ENCODE measurements at regions not wholly inside any gene's neighbourhood (a gene's known extent, or its start where the extent isn't known, plus 50 kb on each side); places are given as distances from the start of the nearest gene placed in this dataset.

GRCh38 chr5:152529440-152529839 is 124.4 kb upstream of the NMUR2 start:
- CTCF ChIA-PET = no interaction called here
- no peak overlapping the region for H3K4me2 ChIP-seq (ENCODE audit: low read length)
- BruUV-seq (replicated peaks) = no TSS peak

More at GRCh38 chr5:152529440-152529839, 124.4 kb upstream of the NMUR2 start:
- no peak for ATAC-seq
- RAD21 ChIA-PET (ENCODE audit: low non-redundant PET in 1 of 2, low total read pairs in 2 of 2, uncharacterized antibody in 2 of 2, unreplicated experiment in 2 of 2) = no interaction called here
- Histone ChIP-seq H3K9me2 (ENCODE audit: insufficient read depth) (no peaks in the 10 kb centered on the region), H3K9me3 (ENCODE audit: control insufficient read depth in 1 of 2, insufficient read depth in 1 of 2, low read depth in 1 of 2, low read length in 2 of 2) (no peaks in the 10 kb centered on the region), H3K27ac (ENCODE audit: low read depth, low read length) (no peak overlapping the region), H3K4me1 (ENCODE audit: control insufficient read depth in 1 of 2, insufficient read depth in 2 of 2, low read length in 2 of 2) (no peaks in the 10 kb centered on the region), H3K4me3 (replicated peaks in 1 of 2; ENCODE audit: low read depth in 1 of 2, low read length in 2 of 2) (no peak overlapping the region), H2AFZ (ENCODE audit: low read depth, low read length, poor library complexity, severe bottlenecking) (no peak overlapping the region), H3K9ac (ENCODE audit: low read length) (no peak overlapping the region), H3K79me2 (ENCODE audit: insufficient read depth, low read length) (no peaks in the 10 kb centered on the region), H4K20me1 (ENCODE audit: insufficient read depth) (no peaks in the 10 kb centered on the region), H3K36me3 (ENCODE audit: control insufficient read depth in 1 of 2, insufficient read depth in 2 of 2, low read length in 2 of 2) (no peaks in the 10 kb centered on the region), H3K27me3 (ENCODE audit: insufficient read depth, low read length) (peaks cover 7% of the 10 kb centered on the region; the same call in 1 of the 2 replicates)
- POLR2A ChIA-PET = no interaction called here
- intact Hi-C loops (cut with micrococcal nuclease) = no loop called here
- no peak for DNase-seq (ENCODE audit: low read depth, low spot score)
- TF ChIP-seq CTCF (IDR thresholded peaks at IDR 0.05 in 2 of 3, conservative IDR thresholded peaks at IDR 0.05 in 1 of 3; ENCODE audit: borderline replicate concordance in 1 of 3, insufficient read depth in 1 of 3, low read depth in 2 of 3, low read length in 2 of 3) (no peak), POLR2AphosphoS5 (IDR thresholded peaks at IDR 0.05; ENCODE audit: low read depth, low read length) (no peak), ZFX (IDR thresholded peaks at IDR 0.05) (no peak), SRF (IDR thresholded peaks at IDR 0.05; ENCODE audit: low read depth) (no peak), REST (IDR thresholded peaks at IDR 0.05; ENCODE audit: low read depth) (no peak), JUND (IDR thresholded peaks at IDR 0.05) (no peak), ZNF274 (IDR thresholded peaks at IDR 0.05; ENCODE audit: low read depth, low read length) (no peak), SP1 (IDR thresholded peaks at IDR 0.05; ENCODE audit: low read depth) (no peak), FOSL1 (IDR thresholded peaks at IDR 0.05; ENCODE audit: low read depth) (no peak), EGR1 (IDR thresholded peaks at IDR 0.05; ENCODE audit: low read depth) (no peak), ELF1 (IDR thresholded peaks at IDR 0.05; ENCODE audit: borderline replicate concordance, low read depth) (no peak), EZH2 (IDR thresholded peaks at IDR 0.05) (no peak)
